ENCODE measurements at regions not wholly inside any gene's neighbourhood (a gene's known extent, or its start where the extent isn't known, plus 50 kb on each side); places are given as distances from the start of the nearest gene placed in this dataset.

GRCh38 chr7:131849472-131849871 is 293.0 kb upstream of the PODXL start:
- TF ChIP-seq CTCF (IDR thresholded peaks at IDR 0.05; ENCODE audit: low read depth, low read length) = no peak

GRCh38 chr7:131848033-131848432 is 291.6 kb upstream of the PODXL start:
- H3K4me3 ChIP-seq (ENCODE audit: low read depth, low read length) = no peak overlapping the region
- no peak for TF ChIP-seq CTCF (IDR thresholded peaks at IDR 0.05; ENCODE audit: low read depth, low read length)

More at GRCh38 chr7:131849472-131849871, 293.0 kb upstream of the PODXL start:
- no peak overlapping the region for H3K4me3 ChIP-seq (ENCODE audit: low read depth, low read length)

GRCh38 chr7:131845573-131846314 is 289.3 kb upstream of the PODXL start:
- H3K4me3 ChIP-seq (ENCODE audit: low read depth, low read length) = no peak overlapping the region
- no peak for TF ChIP-seq CTCF (IDR thresholded peaks at IDR 0.05; ENCODE audit: low read depth, low read length)

GRCh38 chr7:131844369-131844768 is 287.9 kb upstream of the PODXL start:
- H3K4me3 ChIP-seq (ENCODE audit: low read depth, low read length) = no peak overlapping the region
- no peak for TF ChIP-seq CTCF (IDR thresholded peaks at IDR 0.05; ENCODE audit: low read depth, low read length)

GRCh38 chr7:131843898-131844331 is 287.5 kb upstream of the PODXL start:
- no peak for TF ChIP-seq CTCF (IDR thresholded peaks at IDR 0.05; ENCODE audit: low read depth, low read length)
- no peak overlapping the region for H3K4me3 ChIP-seq (ENCODE audit: low read depth, low read length)

- H3K4me3 ChIP-seq (ENCODE audit: low read depth, low read length) = no peak overlapping the region
- no peak for TF ChIP-seq CTCF (IDR thresholded peaks at IDR 0.05; ENCODE audit: low read depth, low read length)
These were observed 283.7 kb upstream of the PODXL start for GRCh38 chr7:131839967-131840690.

GRCh38 chr7:131836733-131837132 is 280.3 kb upstream of the PODXL start:
- H3K4me3 ChIP-seq (ENCODE audit: low read depth, low read length) = no peak overlapping the region
- TF ChIP-seq CTCF (IDR thresholded peaks at IDR 0.05; ENCODE audit: low read depth, low read length) = no peak
